HCT116 (cell line): ENCODE measurements at regions not wholly inside any gene's neighbourhood (a gene's known extent, or its start where the extent isn't known, plus 50 kb on each side); places are given as distances from the start of the nearest gene placed in this dataset.

Experiments
- ATAC-seq: fragments of 200-7000 bp; cut with Tn5 transposase; 2 replicates; pipeline ENCODE4 v1.9.1; 2020; ENCODE audit warnings: mild to moderate bottlenecking, moderate library complexity
- BruUV-seq: library from RNA; stranded (reverse); fragments of 400-500 nt; replicated peaks from 2 replicates; lab custom pipeline; 2021; lab: Mats Ljungman, UMichigan
- CTCF ChIA-PET: fragments of 300-600 bp; sonication (Branson Sonifier 250); formaldehyde crosslinking; loops from one replicate; lab custom pipeline; 2021; ENCODE audit warnings: antibody characterized with exemption; lab: Charles Lee
- POLR2A ChIA-PET: fragments of 300-600, 350-600 bp; sonication (Branson Sonifier 250); formaldehyde crosslinking; loops from one replicate; lab custom pipeline; 2021; ENCODE audit warnings: antibody characterized with exemption; lab: Charles Lee
- RAD21 ChIA-PET, 2 experiments: fragments of 300-600 bp; sonication (Branson Sonifier 250); formaldehyde crosslinking; loops; one replicate each; lab custom pipeline; 2023; ENCODE audit warnings: low total read pairs in 2 of 2; ENCODE audit not compliant: uncharacterized antibody in 2 of 2, unreplicated experiment in 2 of 2, low non-redundant PET in 1 of 2; lab: Charles Lee
- DNase-seq: peaks from one replicate; pipeline ENCODE4 v3.0.0-alpha.2; 2010; ENCODE audit warnings: low read depth, low spot score
- H2AFZ ChIP-seq: fragments of 200-600 bp; shearing (Covaris generic), sonication (generic); 2 replicates; pipeline ENCODE4 v1.6.1; 2017; ENCODE audit warnings: low read depth, mixed run types, mixed read lengths, antibody characterized with exemption, low read length; ENCODE audit not compliant: poor library complexity, severe bottlenecking
- H3K27ac ChIP-seq: 2 replicates; pipeline ENCODE4 v1.5.1; 2012; ENCODE audit warnings: low read depth, low read length
- H3K27me3 ChIP-seq: fragments of 200-600 bp; sonication (generic); 2 replicates; pipeline ENCODE4 v1.6.1; 2016; ENCODE audit warnings: mixed run types, low read length, mixed read lengths; ENCODE audit not compliant: insufficient read depth
- H3K36me3 ChIP-seq, 2 experiments: fragments of 200-500 bp in 1 of 2; fragments of 200-600 bp in 1 of 2; sonication (Bioruptor generic) in 1 of 2; sonication (generic) in 1 of 2; 2 replicates each; pipeline versions ENCODE4 v1.5.1 to v1.6.1; 2014 to 2016; ENCODE audit warnings: low read length in 2 of 2, inconsistent platforms in 1 of 2, mixed read lengths in 1 of 2, mixed run types in 1 of 2; ENCODE audit not compliant: insufficient read depth in 2 of 2, control insufficient read depth in 1 of 2
- H3K4me1 ChIP-seq, 2 experiments: fragments of 200-600 bp in 1 of 2; sonication (generic) in 1 of 2; 2 replicates each; pipeline versions ENCODE4 v1.5.1 to v1.6.1; 2012 to 2017; ENCODE audit warnings: low read length in 2 of 2, inconsistent platforms in 1 of 2, mild to moderate bottlenecking in 1 of 2, mixed read lengths in 1 of 2, mixed run types in 1 of 2, moderate library complexity in 1 of 2; ENCODE audit not compliant: insufficient read depth in 2 of 2, control insufficient read depth in 1 of 2
- H3K4me2 ChIP-seq: fragments of 200-600 bp; sonication (generic); 2 replicates; pipeline ENCODE4 v1.6.1; 2017; ENCODE audit warnings: mixed run types, low read length, mixed read lengths
- H3K4me3 ChIP-seq, 2 experiments: fragments of 200-600 bp in 1 of 2; sonication (generic) in 1 of 2; replicated peaks in 1 of 2; 2 replicates each; pipeline ENCODE4 v1.5.1; 2011 to 2016; ENCODE audit warnings: low read length in 2 of 2, control low read depth in 1 of 2, low read depth in 1 of 2, mild to moderate bottlenecking in 1 of 2, mixed read lengths in 1 of 2, mixed run types in 1 of 2
- H3K79me2 ChIP-seq: fragments of 200-600 bp; sonication (generic); 2 replicates; pipeline ENCODE4 v1.6.1; 2017; ENCODE audit warnings: mild to moderate bottlenecking, mixed run types, low read length, moderate library complexity, mixed read lengths; ENCODE audit not compliant: insufficient read depth
- H3K9ac ChIP-seq: fragments of 200-600 bp; sonication (generic); 2 replicates; pipeline ENCODE4 v1.6.1; 2016; ENCODE audit warnings: low read length, mixed read lengths
- H3K9me2 ChIP-seq: fragments of 200-600 bp; sonication (generic), shearing (Covaris generic); 2 replicates; pipeline ENCODE4 v1.6.1; 2017; ENCODE audit warnings: mixed run types, mild to moderate bottlenecking, moderate library complexity; ENCODE audit not compliant: insufficient read depth
- H3K9me3 ChIP-seq, 2 experiments: fragments of 200-500 bp in 1 of 2; fragments of 200-600 bp in 1 of 2; sonication (Bioruptor generic) in 1 of 2; sonication (generic) in 1 of 2; 2 replicates each; pipeline ENCODE4 v1.6.1; 2014 to 2017; ENCODE audit warnings: low read length in 2 of 2, mixed read lengths in 2 of 2, inconsistent platforms in 1 of 2, low read depth in 1 of 2, mild to moderate bottlenecking in 1 of 2, mixed run types in 1 of 2, moderate library complexity in 1 of 2; ENCODE audit not compliant: control insufficient read depth in 1 of 2, insufficient read depth in 1 of 2
- H4K20me1 ChIP-seq: fragments of 200-600 bp; sonication (generic), shearing (Covaris generic); 2 replicates; pipeline ENCODE4 v1.6.1; 2017; ENCODE audit warnings: mixed run types, mild to moderate bottlenecking, moderate library complexity; ENCODE audit not compliant: insufficient read depth
- CBX3 ChIP-seq: IDR thresholded peaks from 2 replicates; pipeline ENCODE4 v1.6.1; 2012; ENCODE audit warnings: low read depth
- CEBPB ChIP-seq: IDR thresholded peaks from 2 replicates; pipeline ENCODE4 v1.6.1; 2012; ENCODE audit warnings: low read depth
- EGR1 ChIP-seq: IDR thresholded peaks from 2 replicates; pipeline ENCODE4 v1.6.1; 2012; ENCODE audit warnings: low read depth
- EZH2 ChIP-seq: fragments of 200-600 bp; sonication (generic); IDR thresholded peaks from 2 replicates; pipeline ENCODE4 v1.6.1; 2017; ENCODE audit warnings: antibody characterized with exemption, mixed run types
- FOSL1 ChIP-seq: IDR thresholded peaks from 2 replicates; pipeline ENCODE4 v1.6.1; 2012; ENCODE audit warnings: low read depth
- JUND ChIP-seq: IDR thresholded peaks from 2 replicates; pipeline ENCODE4 v1.6.1; 2012
- POLR2A ChIP-seq: IDR thresholded peaks from 2 replicates; pipeline ENCODE4 v1.7.0; 2011; ENCODE audit warnings: borderline replicate concordance; ENCODE audit not compliant: insufficient read depth, insufficient read length; ENCODE audit errors: extremely low read depth
- POLR2AphosphoS5 ChIP-seq: IDR thresholded peaks from 2 replicates; pipeline ENCODE4 v1.6.1; 2011; ENCODE audit warnings: mild to moderate bottlenecking, low read depth, low read length, moderate library complexity
- RAD21 ChIP-seq: IDR thresholded peaks from 2 replicates; pipeline ENCODE4 v1.6.1; 2012; ENCODE audit warnings: low read depth, mild to moderate bottlenecking
- SRF ChIP-seq: IDR thresholded peaks from 2 replicates; pipeline ENCODE4 v1.6.1; 2012; ENCODE audit warnings: low read depth
- YY1 ChIP-seq: IDR thresholded peaks from 2 replicates; pipeline ENCODE4 v1.6.1; 2011; ENCODE audit warnings: low read length, low read depth, moderate library complexity, mild to moderate bottlenecking; ENCODE audit not compliant: insufficient replicate concordance; ENCODE audit errors: extremely low read depth
- intact Hi-C: fragments of 100-400 bp; cut with micrococcal nuclease; formaldehyde crosslinking; loops from 2 replicates; pipeline ENCODE4 v1.10.0; 2022
- TF ChIP-seq, protein P1 (sequence below), 3 experiments: fragments of 200-600 bp in 1 of 3; sonication (generic) in 1 of 3; IDR thresholded peaks in 2 of 3; conservative IDR thresholded peaks in 1 of 3; 2 replicates each; pipeline ENCODE4 v1.5.1; 2012 to 2017; ENCODE audit warnings: low read depth in 2 of 3, low read length in 2 of 3, antibody characterized with exemption in 1 of 3, borderline replicate concordance in 1 of 3, control low read depth in 1 of 3, mild to moderate bottlenecking in 1 of 3, mixed read lengths in 1 of 3, mixed run types in 1 of 3, moderate library complexity in 1 of 3; ENCODE audit not compliant: insufficient read depth in 1 of 3

DNA sequence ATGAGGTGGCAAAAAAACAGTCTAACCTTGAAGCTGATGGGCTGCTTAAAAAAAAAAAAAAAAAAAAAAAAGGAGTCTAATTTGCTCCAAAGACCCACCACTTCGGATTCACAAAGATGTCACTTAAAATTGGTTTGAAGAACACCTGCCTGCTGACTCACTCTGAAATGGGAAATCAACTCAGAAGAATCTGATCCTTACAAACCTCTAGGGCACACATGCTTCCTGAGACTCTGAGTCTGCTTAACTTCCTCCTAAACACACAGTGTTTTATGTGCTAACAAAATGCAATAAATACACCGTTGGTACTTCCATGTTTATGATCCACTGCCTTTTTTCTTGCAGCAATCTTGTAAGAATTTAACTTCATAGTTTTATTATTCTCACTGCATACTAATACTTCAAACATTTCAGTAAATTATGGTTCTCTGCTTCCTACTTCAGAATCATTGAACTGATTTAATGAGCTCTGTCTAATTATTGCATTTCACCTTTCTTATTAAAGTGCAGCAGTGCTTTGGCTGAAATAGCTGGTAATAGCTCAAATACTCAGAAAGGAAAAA lies 73.0 kb upstream of the FRMD4B start:
- RAD21 ChIA-PET, result no interaction called here
- intact Hi-C loops, result loop anchor here (10.0 kb wide), 1 partner anchor 206 kb away; no protein-coding TSS in a partner anchor
- no peak overlapping the region for H2AFZ ChIP-seq
- H3K27me3 ChIP-seq, result no peaks in the 10 kb centered on the region
- CTCF ChIA-PET, result interaction anchor here (0.7 kb wide), 1 partner anchor 97 kb away, joined by 4 read pairs; no protein-coding TSS in a partner anchor
- ATAC-seq (no peak), DNase-seq (no peak)
- H3K4me2 ChIP-seq, result no peak overlapping the region
- no peaks in the 10 kb centered on the region for H3K9me3 ChIP-seq
- no peaks in the 10 kb centered on the region for H3K9me2 ChIP-seq
- no peak overlapping the region for H3K9ac ChIP-seq
- POLR2A ChIA-PET, result no interaction called here
- no peaks in the 10 kb centered on the region for H3K79me2 ChIP-seq
- H3K36me3 ChIP-seq, result no peaks in the 10 kb centered on the region
- H4K20me1 ChIP-seq, result no peaks in the 10 kb centered on the region
- TF ChIP-seq RAD21 (no peak), JUND (no peak), EZH2 (no peak), SRF (no peak), FOSL1 (no peak)
- TF ChIP-seq, protein P1, sequence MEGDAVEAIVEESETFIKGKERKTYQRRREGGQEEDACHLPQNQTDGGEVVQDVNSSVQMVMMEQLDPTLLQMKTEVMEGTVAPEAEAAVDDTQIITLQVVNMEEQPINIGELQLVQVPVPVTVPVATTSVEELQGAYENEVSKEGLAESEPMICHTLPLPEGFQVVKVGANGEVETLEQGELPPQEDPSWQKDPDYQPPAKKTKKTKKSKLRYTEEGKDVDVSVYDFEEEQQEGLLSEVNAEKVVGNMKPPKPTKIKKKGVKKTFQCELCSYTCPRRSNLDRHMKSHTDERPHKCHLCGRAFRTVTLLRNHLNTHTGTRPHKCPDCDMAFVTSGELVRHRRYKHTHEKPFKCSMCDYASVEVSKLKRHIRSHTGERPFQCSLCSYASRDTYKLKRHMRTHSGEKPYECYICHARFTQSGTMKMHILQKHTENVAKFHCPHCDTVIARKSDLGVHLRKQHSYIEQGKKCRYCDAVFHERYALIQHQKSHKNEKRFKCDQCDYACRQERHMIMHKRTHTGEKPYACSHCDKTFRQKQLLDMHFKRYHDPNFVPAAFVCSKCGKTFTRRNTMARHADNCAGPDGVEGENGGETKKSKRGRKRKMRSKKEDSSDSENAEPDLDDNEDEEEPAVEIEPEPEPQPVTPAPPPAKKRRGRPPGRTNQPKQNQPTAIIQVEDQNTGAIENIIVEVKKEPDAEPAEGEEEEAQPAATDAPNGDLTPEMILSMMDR (IDR thresholded peaks at IDR 0.05 in 2 of 3, conservative IDR thresholded peaks at IDR 0.05 in 1 of 3; ENCODE audit: borderline replicate concordance in 1 of 3, insufficient read depth in 1 of 3, low read depth in 2 of 3, low read length in 2 of 3), result no peak
- H3K4me1 ChIP-seq, result no peaks in the 10 kb centered on the region
- no peak overlapping the region for H3K27ac ChIP-seq
- no peak overlapping the region for H3K4me3 ChIP-seq
- BruUV-seq, result no TSS peak

DNA sequence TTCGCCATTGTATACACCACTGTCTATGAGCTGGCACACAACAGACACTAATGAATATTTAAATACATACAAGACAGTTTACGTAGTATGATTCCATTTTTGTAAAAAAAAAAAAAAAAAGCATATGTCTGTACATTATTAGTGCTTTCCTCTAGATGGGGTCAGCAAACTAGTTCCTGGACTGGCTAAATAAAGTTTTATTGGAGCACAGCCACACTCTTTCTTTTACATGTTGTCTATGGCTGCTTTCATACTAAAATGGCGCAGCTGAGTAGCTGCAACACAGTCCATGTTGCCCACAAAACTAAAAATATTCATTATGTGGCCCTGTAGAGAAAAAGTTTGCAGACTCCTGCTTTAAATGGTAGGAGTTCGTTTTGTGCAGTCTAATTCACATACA lies 70.7 kb upstream of the FRMD4B start:
- Histone ChIP-seq H2AFZ (no peak overlapping the region), H3K36me3 (no peaks in the 10 kb centered on the region), H4K20me1 (no peaks in the 10 kb centered on the region), H3K79me2 (no peaks in the 10 kb centered on the region), H3K27ac (no peak overlapping the region), H3K4me2 (no peak overlapping the region), H3K4me1 (no peaks in the 10 kb centered on the region), H3K9me2 (no peaks in the 10 kb centered on the region), H3K9ac (no peak overlapping the region), H3K4me3 (no peak overlapping the region), H3K9me3 (no peaks in the 10 kb centered on the region), H3K27me3 (no peaks in the 10 kb centered on the region)
- no TSS peak for BruUV-seq
- intact Hi-C loops, result loop anchor here (10.0 kb wide), 1 partner anchor 208 kb away; no protein-coding TSS in a partner anchor
- RAD21 ChIA-PET, result no interaction called here
- CTCF ChIA-PET, result no interaction called here
- ATAC-seq (no peak), DNase-seq (no peak)
- POLR2A ChIA-PET, result no interaction called here
- TF ChIP-seq CEBPB (no peak), POLR2A (no peak), CBX3 (no peak), FOSL1 (no peak), YY1 (no peak), EZH2 (no peak), EGR1 (no peak), POLR2AphosphoS5 (no peak)
- TF ChIP-seq, protein P1 (IDR thresholded peaks at IDR 0.05 in 2 of 3, conservative IDR thresholded peaks at IDR 0.05 in 1 of 3; ENCODE audit: borderline replicate concordance in 1 of 3, insufficient read depth in 1 of 3, low read depth in 2 of 3, low read length in 2 of 3), result no peak
